H9 (cell line): ENCODE measurements at regions not wholly inside any gene's neighbourhood (a gene's known extent, or its start where the extent isn't known, plus 50 kb on each side); places are given as distances from the start of the nearest gene placed in this dataset.

Source experiments
- DNase-seq: peaks from one replicate; pipeline ENCODE4 v3.0.0-alpha.2; 2017
- H2AFZ ChIP-seq: one replicate; pipeline ENCODE4 v1.6.1; 2013; ENCODE audit warnings: mild to moderate bottlenecking, low read length, control low read depth, moderate library complexity
- H2AK5ac ChIP-seq: 2 replicates; pipeline ENCODE4 v1.6.1; 2013; ENCODE audit warnings: low read length, control low read depth, mixed read lengths; ENCODE audit not compliant: insufficient read length
- H2BK120ac ChIP-seq: one replicate; pipeline ENCODE4 v1.6.1; 2013; ENCODE audit warnings: low read depth, mild to moderate bottlenecking, low read length, control low read depth, inconsistent platforms; ENCODE audit not compliant: poor library complexity, severe bottlenecking
- H2BK12ac ChIP-seq: 2 replicates; pipeline ENCODE4 v1.6.1; 2013; ENCODE audit warnings: low read length, control low read depth, mixed read lengths, low read depth; ENCODE audit not compliant: insufficient read length
- H2BK15ac ChIP-seq: 2 replicates; pipeline ENCODE4 v1.6.1; 2013; ENCODE audit warnings: low read depth, low read length, control low read depth
- H2BK20ac ChIP-seq: one replicate; pipeline ENCODE4 v1.6.1; 2013; ENCODE audit warnings: low read depth, mild to moderate bottlenecking, low read length, control low read depth, inconsistent platforms; ENCODE audit not compliant: poor library complexity, severe bottlenecking
- H2BK5ac ChIP-seq: 2 replicates; pipeline ENCODE4 v1.6.1; 2013; ENCODE audit warnings: low read length, control low read depth, mixed read lengths; ENCODE audit not compliant: insufficient read length
- H3K14ac ChIP-seq: 2 replicates; pipeline ENCODE4 v1.6.1; 2013; ENCODE audit warnings: low read length, control low read depth; ENCODE audit not compliant: insufficient read depth
- H3K18ac ChIP-seq: 2 replicates; pipeline ENCODE4 v1.6.1; 2013; ENCODE audit warnings: low read depth, mild to moderate bottlenecking, mixed read lengths, low read length, control low read depth; ENCODE audit not compliant: insufficient read length
- H3K23ac ChIP-seq: 2 replicates; pipeline ENCODE4 v1.6.1; 2013; ENCODE audit warnings: low read length, control low read depth, mixed read lengths, low read depth; ENCODE audit not compliant: insufficient read length
- H3K23me2 ChIP-seq: 2 replicates; pipeline ENCODE4 v1.6.1; 2013; ENCODE audit warnings: low read depth, mild to moderate bottlenecking, mixed read lengths, low read length, control low read depth; ENCODE audit not compliant: insufficient read length, poor library complexity, severe bottlenecking
- H3K27ac ChIP-seq: 2 replicates; pipeline ENCODE4 v1.5.1; 2013; ENCODE audit warnings: low read length, control low read depth, mixed read lengths, low read depth; ENCODE audit not compliant: insufficient read length
- H3K27me3 ChIP-seq: 2 replicates; pipeline ENCODE4 v1.6.1; 2013; ENCODE audit warnings: low read length, control low read depth, inconsistent platforms; ENCODE audit not compliant: insufficient read depth
- H3K4ac ChIP-seq: 2 replicates; pipeline ENCODE4 v1.6.1; 2013; ENCODE audit warnings: low read depth, mild to moderate bottlenecking, control low read depth, inconsistent platforms, low read length, moderate library complexity
- H3K4me1 ChIP-seq: 2 replicates; pipeline ENCODE4 v1.6.1; 2013; ENCODE audit warnings: low read length, control low read depth, inconsistent platforms; ENCODE audit not compliant: insufficient read depth
- H3K4me2 ChIP-seq: 2 replicates; pipeline ENCODE4 v1.6.1; 2013; ENCODE audit warnings: low read length, control low read depth, mixed read lengths; ENCODE audit not compliant: insufficient read length, insufficient read depth
- H3K56ac ChIP-seq: 2 replicates; pipeline ENCODE4 v1.6.1; 2013; ENCODE audit warnings: low read depth, mild to moderate bottlenecking, mixed read lengths, low read length, control low read depth; ENCODE audit not compliant: insufficient read length
- H3K79me1 ChIP-seq: 2 replicates; pipeline ENCODE4 v1.6.1; 2013; ENCODE audit warnings: low read depth, mild to moderate bottlenecking, moderate library complexity, low read length, control low read depth, inconsistent platforms; ENCODE audit not compliant: insufficient read depth, poor library complexity, severe bottlenecking
- H3K79me2 ChIP-seq: 2 replicates; pipeline ENCODE4 v1.6.1; 2013; ENCODE audit warnings: low read length, control low read depth, inconsistent platforms; ENCODE audit not compliant: insufficient read depth
- H3K9ac ChIP-seq: 2 replicates; pipeline ENCODE4 v1.6.1; 2013; ENCODE audit warnings: low read length, control low read depth, mixed read lengths; ENCODE audit not compliant: insufficient read length; ENCODE audit errors: extremely low read depth
- H3K9me3 ChIP-seq: one replicate; pipeline ENCODE4 v1.6.1; 2013; ENCODE audit warnings: low read depth, low read length, inconsistent platforms; ENCODE audit not compliant: control insufficient read depth
- H3T11ph ChIP-seq: one replicate; pipeline ENCODE4 v1.6.1; 2013; ENCODE audit warnings: mild to moderate bottlenecking, low read length, control low read depth, inconsistent platforms
- H4K20me1 ChIP-seq: one replicate; pipeline ENCODE4 v1.6.1; 2013; ENCODE audit not compliant: control insufficient read depth, insufficient read length, insufficient read depth
- H4K5ac ChIP-seq: 2 replicates; pipeline ENCODE4 v1.6.1; 2013; ENCODE audit warnings: low read depth, mild to moderate bottlenecking, mixed read lengths, low read length, control low read depth; ENCODE audit not compliant: insufficient read length
- H4K8ac ChIP-seq: replicated peaks from 2 replicates; pipeline ENCODE4 v1.6.1; 2013; ENCODE audit warnings: low read length, control low read depth, mixed read lengths, low read depth; ENCODE audit not compliant: insufficient read length
- H4K91ac ChIP-seq: 2 replicates; pipeline ENCODE4 v1.6.1; 2013; ENCODE audit warnings: low read depth, mild to moderate bottlenecking, moderate library complexity, mixed read lengths, low read length, control low read depth; ENCODE audit not compliant: insufficient read length
- H3K27ac Mint-ChIP-seq, 3 experiments: 2 replicates in 2 of 3; 3 replicates in 1 of 3; pipeline ENCODE4 v1.8.0; 2020 to 2021; ENCODE audit warnings: mixed read lengths in 3 of 3, mild to moderate bottlenecking in 1 of 3, moderate library complexity in 1 of 3
- H3K27me3 Mint-ChIP-seq: 2 replicates; pipeline ENCODE4 v1.8.0; 2021; ENCODE audit warnings: low read depth, mild to moderate bottlenecking, moderate library complexity, mixed read lengths
- H3K36me3 Mint-ChIP-seq, 3 experiments: 2 replicates in 2 of 3; 3 replicates in 1 of 3; pipeline ENCODE4 v1.8.0; 2020 to 2021; ENCODE audit warnings: low read depth in 3 of 3, mixed read lengths in 3 of 3; ENCODE audit not compliant: insufficient read depth in 1 of 3
- H3K4me1 Mint-ChIP-seq, 2 experiments: 2 replicates each; pipeline ENCODE4 v1.8.0; 2020; ENCODE audit warnings: mixed read lengths in 2 of 2
- H3K4me3 Mint-ChIP-seq, 2 experiments: 2 replicates in 1 of 2; 3 replicates in 1 of 2; pipeline ENCODE4 v1.8.0; 2020 to 2021; ENCODE audit warnings: mild to moderate bottlenecking in 2 of 2, mixed read lengths in 2 of 2, moderate library complexity in 1 of 2
- H3K9me3 Mint-ChIP-seq, 2 experiments: 2 replicates in 1 of 2; 3 replicates in 1 of 2; pipeline ENCODE4 v1.8.0; 2020; ENCODE audit warnings: mild to moderate bottlenecking in 2 of 2, mixed read lengths in 2 of 2, moderate library complexity in 1 of 2
- WGBS: extraction: QIAGEN DNeasy Blood & Tissue Kit; methylation state at CpG from one replicate; pipeline ENCODE4 v1.1.7; 2013; ENCODE audit warnings: missing lambda C conversion rate, low lambda C conversion rate, mixed read lengths; ENCODE audit not compliant: insufficient read length; ENCODE audit errors: extremely low coverage; 5-methylcytosine and 5-hydroxymethylcytosine counted together
- TF ChIP-seq, protein P1 (sequence below): fragments of 200-600 bp; sonication (generic); conservative IDR thresholded peaks from 3 replicates; pipeline ENCODE4 v1.8.0; 2021; ENCODE audit warnings: antibody characterized with exemption, mild to moderate bottlenecking

DNA sequence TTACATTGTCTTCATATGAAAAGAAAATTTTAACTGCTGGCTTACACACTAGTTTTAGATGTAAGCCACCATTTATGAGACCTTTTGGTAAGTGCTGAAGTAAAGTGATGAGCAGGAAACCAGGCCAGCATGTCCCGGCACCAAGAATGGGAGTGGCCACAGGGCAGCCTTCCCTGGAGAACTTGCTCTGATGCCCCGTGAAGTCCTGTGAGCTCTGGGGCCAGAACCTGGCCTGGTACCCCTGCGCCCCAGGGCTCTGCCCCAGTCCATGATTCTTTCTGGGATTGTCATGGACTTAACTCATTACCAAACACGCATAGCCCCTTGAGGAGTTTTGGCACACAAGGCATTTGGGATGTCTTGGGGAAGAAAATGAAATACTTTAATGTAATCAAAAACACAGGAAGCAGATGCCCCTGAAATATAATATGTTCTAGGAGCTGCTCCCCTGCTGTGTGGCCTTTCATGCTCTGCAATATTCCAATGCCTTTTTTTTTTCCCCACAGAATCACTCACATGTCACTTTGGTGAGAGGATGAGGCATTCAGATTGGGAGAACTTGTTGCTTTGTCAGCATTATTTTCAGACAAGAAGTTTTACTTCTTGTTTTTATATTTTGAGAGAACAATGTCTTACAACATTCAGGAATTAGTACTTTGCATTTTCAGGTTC lies 53.1 kb upstream of the CXCL12 start:
- no peak overlapping the region for H3K56ac ChIP-seq
- H4K8ac ChIP-seq, result no peak overlapping the region
- no peak overlapping the region for H2AFZ ChIP-seq
- Mint-ChIP-seq H3K4me1 (no peaks in the 10 kb centered on the region), H3K4me3 (no peak overlapping the region), H3K27me3 (peaks cover 4% of the 10 kb centered on the region), H3K27ac (no peak overlapping the region), H3K36me3 (peaks cover 0 to 7% (median 0%) of the 10 kb centered on the region in 3 experiments; a peak in 4 of 7 replicates), H3K9me3 (peaks cover 11 to 29% of the 10 kb centered on the region in 2 experiments; a peak in 4 of 5 replicates)
- H2AK5ac ChIP-seq, result no peak overlapping the region
- no peaks in the 10 kb centered on the region for H3K23me2 ChIP-seq
- no peaks in the 10 kb centered on the region for H3K79me1 ChIP-seq
- no peak overlapping the region for H3K9ac ChIP-seq
- no peak overlapping the region for H2BK120ac ChIP-seq
- H3K4ac ChIP-seq, result no peak overlapping the region
- WGBS, result no CpG with 5 or more reads among the region's 4 CpGs
- no peak overlapping the region for H2BK12ac ChIP-seq
- DNase-seq, result no peak
- no peaks in the 10 kb centered on the region for H3K27me3 ChIP-seq
- no peaks in the 10 kb centered on the region for H4K20me1 ChIP-seq
- no peak overlapping the region for H3K18ac ChIP-seq
- TF ChIP-seq, protein P1, sequence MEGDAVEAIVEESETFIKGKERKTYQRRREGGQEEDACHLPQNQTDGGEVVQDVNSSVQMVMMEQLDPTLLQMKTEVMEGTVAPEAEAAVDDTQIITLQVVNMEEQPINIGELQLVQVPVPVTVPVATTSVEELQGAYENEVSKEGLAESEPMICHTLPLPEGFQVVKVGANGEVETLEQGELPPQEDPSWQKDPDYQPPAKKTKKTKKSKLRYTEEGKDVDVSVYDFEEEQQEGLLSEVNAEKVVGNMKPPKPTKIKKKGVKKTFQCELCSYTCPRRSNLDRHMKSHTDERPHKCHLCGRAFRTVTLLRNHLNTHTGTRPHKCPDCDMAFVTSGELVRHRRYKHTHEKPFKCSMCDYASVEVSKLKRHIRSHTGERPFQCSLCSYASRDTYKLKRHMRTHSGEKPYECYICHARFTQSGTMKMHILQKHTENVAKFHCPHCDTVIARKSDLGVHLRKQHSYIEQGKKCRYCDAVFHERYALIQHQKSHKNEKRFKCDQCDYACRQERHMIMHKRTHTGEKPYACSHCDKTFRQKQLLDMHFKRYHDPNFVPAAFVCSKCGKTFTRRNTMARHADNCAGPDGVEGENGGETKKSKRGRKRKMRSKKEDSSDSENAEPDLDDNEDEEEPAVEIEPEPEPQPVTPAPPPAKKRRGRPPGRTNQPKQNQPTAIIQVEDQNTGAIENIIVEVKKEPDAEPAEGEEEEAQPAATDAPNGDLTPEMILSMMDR, result no peak
- no peaks in the 10 kb centered on the region for H3K9me3 ChIP-seq
- H4K5ac ChIP-seq, result no peak overlapping the region
- H2BK15ac ChIP-seq, result no peak overlapping the region
- no peak overlapping the region for H3K27ac ChIP-seq
- no peaks in the 10 kb centered on the region for H3K4me1 ChIP-seq
- H3K23ac ChIP-seq, result no peak overlapping the region
- no peaks in the 10 kb centered on the region for H3K79me2 ChIP-seq
- no peak overlapping the region; the same call in 1 of the 2 replicates for H3K14ac ChIP-seq
- no peak overlapping the region for H2BK5ac ChIP-seq
- no peak overlapping the region for H3T11ph ChIP-seq
- no peak overlapping the region for H2BK20ac ChIP-seq
- H3K4me2 ChIP-seq, result no peak overlapping the region
- no peak overlapping the region for H4K91ac ChIP-seq
